DOHH2 (cell line): ENCODE measurements at regions not wholly inside any gene's neighbourhood (a gene's known extent, or its start where the extent isn't known, plus 50 kb on each side); places are given as distances from the start of the nearest gene placed in this dataset.

Source experiments
- CTCF ChIP-seq: fragments of 200-600 bp; sonication (generic); IDR thresholded peaks from one replicate; pipeline ENCODE4 v1.5.1; 2014; ENCODE audit warnings: antibody characterized with exemption, mild to moderate bottlenecking, low read depth, low read length; ENCODE audit not compliant: poor library complexity, severe bottlenecking
- EZH2phosphoT487 ChIP-seq: fragments of 200-600 bp; sonication (generic); IDR thresholded peaks from 2 replicates; pipeline ENCODE4 v1.6.1; 2017; ENCODE audit warnings: borderline replicate concordance, mild to moderate bottlenecking, antibody characterized with exemption, low read length, moderate library complexity, mixed read lengths

- TF ChIP-seq CTCF (peak; percentile 72), EZH2phosphoT487 (no peak)
Observed at GRCh38 chr9:13033959-13034693, 245.4 kb downstream of the MPDZ start.
